ENCODE measurements at regions not wholly inside any gene's neighbourhood (a gene's known extent, or its start where the extent isn't known, plus 50 kb on each side); places are given as distances from the start of the nearest gene placed in this dataset.

DNA sequence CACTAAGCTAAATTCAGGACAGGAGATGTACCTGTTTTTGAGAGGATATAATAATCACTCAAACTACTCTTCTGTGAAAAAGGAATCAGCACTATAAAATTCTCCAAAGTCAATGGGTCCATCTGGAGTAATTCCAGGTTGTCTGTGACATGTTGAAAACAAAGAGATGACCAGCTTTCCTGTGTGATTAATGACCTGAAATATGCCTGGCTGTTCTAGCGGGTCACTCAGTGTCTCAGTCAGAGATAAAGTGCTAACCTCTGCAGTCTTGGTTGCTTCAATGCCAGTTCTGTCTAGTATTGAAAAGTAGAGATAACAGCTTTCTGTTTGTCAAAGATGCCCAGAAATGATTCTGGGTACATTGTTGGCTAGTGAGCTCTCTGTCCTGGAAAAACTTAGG, 722.6 kb upstream of the TENM4 start:
- no peak for DNase-seq

GRCh38 chr11:80163011-80163410, 722.2 kb upstream of the TENM4 start:
- no peak for DNase-seq

DNA sequence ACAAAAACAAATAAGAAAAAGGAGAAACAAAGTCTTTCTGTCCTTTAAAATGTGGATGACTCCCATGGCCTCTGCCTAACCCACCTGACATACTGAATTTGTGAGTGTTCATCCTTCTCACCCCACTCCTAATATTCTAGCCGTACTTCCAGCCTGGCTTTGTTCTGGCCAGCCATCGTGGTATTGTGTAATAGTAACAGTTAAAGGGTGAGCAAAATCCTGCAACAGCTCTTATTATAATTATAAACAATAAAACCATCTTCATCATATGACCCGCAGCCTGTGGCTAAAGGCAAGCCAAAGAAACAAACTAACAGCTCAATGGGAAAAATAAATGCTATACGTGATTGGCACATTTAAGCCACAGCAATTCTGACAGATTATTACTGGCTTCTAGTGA, 721.6 kb upstream of the TENM4 start:
- no peak for DNase-seq

- no peak for DNase-seq
These were observed 716.6 kb upstream of the TENM4 start for GRCh38 chr11:80157447-80157846.

- DNase-seq: no peak
These were observed 715.2 kb upstream of the TENM4 start for GRCh38 chr11:80156062-80156461.

DNA sequence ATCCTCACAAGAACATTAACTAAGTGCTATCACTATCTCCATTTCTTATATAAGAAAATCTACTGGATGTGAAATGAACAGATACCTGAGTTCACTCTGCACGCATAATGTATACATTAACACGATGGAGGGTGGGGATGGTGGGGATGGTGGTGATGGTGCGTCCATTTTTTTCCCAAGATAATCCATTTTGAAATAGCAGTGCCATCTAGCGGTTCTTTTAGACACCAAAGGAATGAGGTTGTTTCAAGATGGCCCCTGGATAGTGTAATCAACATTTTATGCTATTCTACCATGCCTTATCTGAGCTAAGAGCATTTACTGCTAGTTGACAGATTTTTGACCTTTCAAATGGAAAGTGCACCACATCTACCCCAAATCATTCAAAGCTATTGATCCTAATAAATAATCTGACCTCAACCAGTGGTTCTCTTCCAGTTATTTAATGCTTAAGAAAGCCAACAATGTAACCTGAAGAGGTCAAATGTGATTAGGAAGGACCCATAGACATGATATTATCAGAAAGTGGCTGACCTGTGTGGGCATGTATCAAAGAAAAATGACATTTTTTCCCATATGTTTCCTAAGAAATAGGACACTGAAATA, 714.7 kb upstream of the TENM4 start:
- no peak for DNase-seq

DNA sequence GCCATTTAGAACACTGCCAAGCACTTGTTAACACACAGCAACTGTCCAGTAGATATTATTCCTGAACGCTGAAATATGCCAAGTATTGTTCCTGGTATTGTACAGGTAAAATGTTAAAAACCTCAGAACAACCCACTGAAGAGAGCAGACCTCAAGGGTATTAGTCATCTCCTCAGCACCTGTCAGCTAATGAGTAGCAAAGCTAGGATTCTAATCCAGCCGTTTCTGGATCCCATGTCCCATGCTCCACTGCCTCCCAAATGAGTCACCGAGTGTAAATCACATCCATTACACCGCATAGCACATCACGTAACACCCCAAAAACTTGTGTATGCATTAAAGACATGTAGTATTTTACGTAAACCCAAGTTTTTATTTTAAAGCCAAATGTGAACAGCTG, 705.4 kb upstream of the TENM4 start:
- DNase-seq: no peak

GRCh38 chr11:80144897-80145594, 704.2 kb upstream of the TENM4 start:
- DNase-seq: no peak

GRCh38 chr11:80136991-80137390, 696.2 kb upstream of the TENM4 start:
- DNase-seq: no peak

- no peak for DNase-seq
These were observed 688.6 kb upstream of the TENM4 start for GRCh38 chr11:80129396-80129795.

DNA sequence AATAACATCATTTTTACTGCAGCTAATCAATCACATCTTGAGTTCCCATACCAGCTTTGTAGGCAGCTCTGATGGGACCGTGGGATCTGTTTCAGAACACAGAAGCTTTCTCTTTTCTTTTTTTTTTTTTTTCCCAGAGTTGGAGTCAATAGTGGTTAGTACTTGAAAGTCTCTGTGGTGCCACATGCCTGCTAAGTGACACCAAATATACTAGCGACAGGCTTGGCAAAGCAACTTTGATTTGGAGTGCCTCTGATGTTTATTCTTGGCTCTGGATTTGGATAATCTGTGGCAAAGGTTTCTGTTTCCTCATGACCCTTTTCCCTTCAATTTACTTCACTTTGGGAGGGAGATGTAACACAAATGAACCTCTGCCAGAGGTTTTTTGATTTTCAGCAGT, 681.4 kb upstream of the TENM4 start:
- no peak for DNase-seq

DNA sequence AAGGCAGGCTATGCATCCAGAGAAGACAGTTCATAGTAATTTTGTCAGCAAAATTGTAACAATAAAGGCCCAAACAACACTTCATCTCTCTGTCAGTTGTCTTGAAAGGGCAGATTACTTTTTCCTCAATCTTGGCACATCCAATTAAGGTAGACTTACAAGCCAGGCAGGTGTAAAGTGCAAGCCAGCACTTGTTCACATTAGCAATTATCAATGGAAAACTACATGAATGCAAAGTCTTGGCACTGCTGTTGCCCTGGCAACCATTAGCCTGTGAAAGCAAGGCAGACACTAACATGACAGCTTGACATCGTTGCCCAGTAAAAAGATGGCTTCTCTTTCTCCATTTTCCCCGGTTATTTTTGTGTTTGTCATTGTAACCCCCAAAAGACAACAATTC, 677.2 kb upstream of the TENM4 start:
- no peak for DNase-seq

GRCh38 chr11:80116796-80117195, 676.0 kb upstream of the TENM4 start:
- DNase-seq: no peak

DNA sequence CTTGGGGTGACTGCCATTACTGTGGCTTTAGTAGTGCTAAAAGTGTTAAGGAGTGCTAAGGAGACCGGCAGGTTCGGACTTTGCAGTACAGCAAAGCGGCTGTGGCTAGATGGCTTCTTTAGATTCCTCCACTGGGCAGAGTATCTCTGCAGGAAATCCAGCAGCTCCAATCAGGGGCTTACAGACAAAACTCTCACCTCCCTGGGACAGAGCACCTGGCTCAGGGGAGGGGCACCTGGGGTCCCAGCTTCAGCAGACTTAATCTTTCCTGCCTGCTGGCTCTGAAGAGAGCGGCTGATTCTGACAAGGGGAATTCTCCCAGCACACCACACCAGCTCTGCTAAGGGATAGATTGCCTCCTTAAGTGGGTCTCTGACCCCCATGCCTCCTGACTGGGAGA, 668.8 kb upstream of the TENM4 start:
- DNase-seq: no peak

- DNase-seq: no peak
These were observed 668.2 kb upstream of the TENM4 start for GRCh38 chr11:80109031-80109430.

GRCh38 chr11:80107415-80107814, 666.6 kb upstream of the TENM4 start:
- no peak for DNase-seq

DNA sequence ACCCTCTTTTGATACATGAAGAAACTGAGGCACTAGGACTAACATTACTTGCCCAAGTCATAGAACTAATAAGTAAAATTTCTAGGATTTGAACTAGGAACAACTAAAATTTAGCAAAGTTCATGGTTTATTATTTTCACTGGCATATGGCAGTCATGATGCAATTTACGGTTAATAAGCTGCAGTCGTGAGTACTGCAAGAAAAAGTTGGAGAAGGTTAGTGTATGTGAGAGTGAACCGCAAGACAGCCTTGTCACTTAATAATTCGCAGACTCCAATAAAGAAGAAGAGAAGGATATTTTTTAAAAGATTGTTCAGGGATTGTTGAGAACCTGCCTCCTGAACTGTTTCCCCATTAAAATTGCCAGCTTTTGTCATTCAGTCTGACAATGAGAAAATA, 663.4 kb upstream of the TENM4 start:
- DNase-seq: no peak

- DNase-seq: no peak
These were observed 662.5 kb upstream of the TENM4 start for GRCh38 chr11:80103142-80103859.

GRCh38 chr11:80097146-80097545, 656.3 kb upstream of the TENM4 start:
- no peak for DNase-seq

GRCh38 chr11:80096736-80097135, 655.9 kb upstream of the TENM4 start:
- DNase-seq: no peak

DNA sequence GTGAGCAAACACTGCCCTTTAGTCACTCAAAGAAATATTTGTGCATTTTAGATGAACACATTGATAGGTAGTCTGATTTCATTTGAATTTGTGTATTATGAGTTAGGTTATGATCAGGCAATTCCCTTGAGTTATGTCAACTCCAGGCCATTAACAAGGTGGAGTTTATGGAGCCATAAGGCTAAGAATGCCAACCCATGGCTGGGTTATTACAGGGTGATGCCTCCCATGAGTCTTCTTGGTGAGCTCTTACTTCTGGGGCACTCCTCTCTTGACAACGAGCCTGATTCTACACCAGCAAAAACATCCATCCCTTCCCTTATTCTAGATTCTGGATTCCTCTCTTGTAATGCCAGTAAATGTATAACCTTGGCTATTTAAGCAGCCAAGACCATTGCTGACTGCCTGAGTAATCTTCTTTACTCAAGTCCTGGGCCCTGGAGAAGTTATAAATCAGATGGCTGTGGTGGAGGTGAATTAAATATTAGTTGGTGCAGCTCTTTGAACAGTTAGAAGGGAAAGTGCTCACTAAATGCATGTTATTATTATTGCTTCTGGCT, 645.7 kb upstream of the TENM4 start:
- DNase-seq: no peak

DNA sequence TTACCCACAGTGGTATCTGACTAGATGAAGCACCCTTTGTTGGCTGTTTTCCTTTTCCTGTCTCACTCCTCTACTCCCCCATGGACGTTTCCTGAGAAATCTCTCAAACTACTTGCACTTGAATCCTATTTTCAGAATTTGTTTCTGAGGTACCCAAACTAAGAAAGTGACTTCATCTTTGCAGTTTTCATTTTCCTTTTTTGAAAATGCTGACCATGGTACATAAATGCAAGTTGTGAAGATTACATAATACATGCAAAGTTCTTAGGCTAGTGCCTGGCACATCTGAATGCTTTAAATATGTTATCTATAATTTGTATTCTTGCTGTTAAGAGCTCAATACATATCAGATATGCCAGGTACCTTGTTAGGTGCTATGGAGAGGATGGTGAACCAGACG, 644.7 kb upstream of the TENM4 start:
- no peak for DNase-seq

DNA sequence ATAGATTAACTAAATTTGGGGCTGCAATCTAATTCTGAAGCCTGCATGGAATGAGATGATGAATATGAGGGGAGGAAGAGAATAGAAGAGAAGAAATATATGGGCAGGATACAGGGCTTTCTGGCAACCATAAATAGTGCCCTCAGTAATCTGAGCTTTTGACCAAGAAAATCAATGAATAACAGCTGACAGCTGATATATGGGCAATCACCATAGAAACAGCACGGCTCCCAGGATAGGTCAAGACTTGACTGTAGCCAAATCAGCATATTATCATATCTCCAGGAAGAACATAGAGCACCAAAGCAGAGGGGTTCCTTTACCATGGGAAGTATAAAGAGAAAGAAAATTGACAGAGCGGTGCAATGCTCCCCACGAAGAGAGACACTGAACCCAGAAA, 643.8 kb upstream of the TENM4 start:
- DNase-seq: no peak

DNA sequence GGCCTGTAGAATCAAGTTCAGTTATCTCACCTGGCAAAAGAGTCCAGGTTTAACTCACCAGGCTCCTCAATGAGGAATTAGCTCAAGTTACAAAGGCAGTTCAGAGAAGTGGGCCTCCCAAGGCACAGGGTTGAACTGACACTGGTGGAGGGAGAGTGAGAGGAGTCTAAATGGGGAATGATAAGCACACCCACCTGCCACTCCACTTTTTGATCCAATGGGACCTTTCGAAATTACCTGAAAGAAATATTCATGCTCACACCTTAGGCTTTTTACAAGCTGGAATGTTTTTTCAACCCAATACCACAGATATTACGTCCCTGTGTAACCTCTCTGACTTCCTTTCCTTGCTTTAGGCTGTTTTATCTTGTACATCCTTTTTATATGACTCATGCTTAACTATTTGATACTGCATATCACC, 642.7 kb upstream of the TENM4 start:
- no peak for DNase-seq

All from activated CD4-positive, alpha-beta T cell treated with anti-CD3 and anti-CD28 coated beads for 4 hours (primary cell).